ENCODE measurements at regions not wholly inside any gene's neighbourhood (a gene's known extent, or its start where the extent isn't known, plus 50 kb on each side); places are given as distances from the start of the nearest gene placed in this dataset.

DNA sequence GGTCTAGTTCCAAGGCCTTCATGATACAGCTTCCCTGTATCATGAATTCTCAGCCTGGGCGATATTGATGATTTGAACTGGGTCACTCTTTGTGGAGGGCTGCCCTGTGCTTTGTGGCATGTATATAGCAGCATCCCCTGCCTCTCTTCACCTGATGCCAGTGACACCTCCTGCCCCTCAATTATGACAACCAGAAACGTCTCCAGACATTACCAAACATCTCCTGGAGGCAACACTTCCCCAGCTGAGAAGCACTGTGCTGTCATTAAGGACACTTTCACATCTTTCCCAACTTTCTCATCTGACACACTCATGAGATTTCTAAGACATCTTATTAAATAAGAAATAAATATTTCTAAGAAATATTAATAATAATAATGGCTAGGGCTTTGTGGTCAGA, 315.3 kb downstream of the BCL11B start:
- Mint-ChIP-seq H3K4me3 (no peak overlapping the region), H3K27me3 (no peaks in the 10 kb centered on the region), H3K36me3 (no peaks in the 10 kb centered on the region), H3K27ac (no peak overlapping the region), H3K4me1 (peaks cover 4 to 30% (median 15%) of the 10 kb centered on the region in 3 donors), H3K9me3 (no peaks in the 10 kb centered on the region)
- Histone ChIP-seq H3K36me3 (ENCODE audit: control insufficient read depth in 2 of 2, extremely low read depth in 1 of 2, insufficient read depth in 1 of 2, low read length in 1 of 2) (no peaks in the 10 kb centered on the region), H3K9me3 (no peaks in the 10 kb centered on the region), H3K27me3 (replicated peaks in 1 of 2; ENCODE audit: control insufficient read depth in 2 of 2, extremely low read depth in 1 of 2, insufficient read depth in 2 of 2, low read length in 1 of 2) (no peaks in the 10 kb centered on the region), H3K27ac (ENCODE audit: low read length) (no peak overlapping the region), H3K4me3 (ENCODE audit: control insufficient read depth in 1 of 2, extremely low read depth in 1 of 2, low read length in 1 of 2) (no peak overlapping the region), H3K4me1 (ENCODE audit: control insufficient read depth in 1 of 2, extremely low read depth in 1 of 2, insufficient read depth in 2 of 2, low read length in 2 of 2) (peaks cover 0 to 12% of the 10 kb centered on the region in 2 experiments)
- ChIA-PET CTCF (no interaction called here), POLR2A (no interaction called here)
- WGBS (ENCODE audit: insufficient coverage) = no CpG with 5 or more reads among the region's 2 CpGs
- DNase-seq (no peak), ATAC-seq (replicated peaks in 1 of 4) (no peak)

DNA sequence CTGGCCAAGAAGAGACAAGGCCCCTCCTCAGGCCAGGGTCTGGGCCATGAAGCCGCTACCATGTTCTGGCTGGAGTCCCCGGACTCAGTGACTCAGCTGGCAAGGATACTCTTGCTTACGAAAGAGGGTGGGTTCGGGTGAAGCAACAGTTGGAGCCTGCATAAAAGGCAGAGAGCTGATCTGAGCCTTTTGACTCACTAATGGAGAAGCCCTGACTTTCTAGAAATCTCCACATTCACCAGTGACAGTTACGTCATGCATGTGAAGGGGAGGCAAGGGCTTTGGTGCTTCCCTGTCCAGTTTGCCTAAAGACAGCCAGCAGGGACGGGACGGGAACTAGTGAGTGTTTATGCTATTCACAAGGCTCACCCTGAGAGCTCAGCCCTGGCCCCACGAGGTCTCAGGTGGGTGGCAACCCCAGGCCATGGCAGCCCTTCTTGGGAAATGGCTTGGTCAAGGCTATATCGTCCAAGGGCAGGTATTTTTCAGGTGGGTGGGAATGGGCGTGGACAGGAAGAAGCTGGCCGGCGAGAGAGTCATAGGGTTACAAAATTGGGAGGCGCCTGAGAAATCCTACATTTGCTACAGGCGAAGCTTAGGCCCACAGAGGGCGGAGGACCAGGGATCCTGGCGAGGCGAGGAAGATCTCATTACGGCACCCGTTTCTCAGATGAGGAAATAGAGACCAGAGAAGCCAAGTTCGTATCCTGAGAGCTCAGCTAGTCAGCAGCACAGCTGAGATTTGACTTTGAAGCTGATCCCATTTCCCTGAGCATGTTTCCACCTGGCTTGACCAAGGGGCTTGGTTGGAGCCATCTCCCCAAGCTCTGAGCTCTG, 314.6 kb downstream of the BCL11B start:
- H3K4me3 Mint-ChIP-seq = no peak overlapping the region
- WGBS (ENCODE audit: insufficient coverage) = 71% methylated on average over 13 of the region's 20 CpGs
- CTCF ChIA-PET = no interaction called here
- no peaks in the 10 kb centered on the region for H3K36me3 Mint-ChIP-seq
- no peaks in the 10 kb centered on the region for H3K9me3 ChIP-seq
- H3K27ac Mint-ChIP-seq = no peak overlapping the region
- peak in 1 of 35 experiments; percentile 6 for DNase-seq
- no peaks in the 10 kb centered on the region for H3K9me3 Mint-ChIP-seq
- no peaks in the 10 kb centered on the region for H3K27me3 ChIP-seq (replicated peaks in 1 of 2; ENCODE audit: control insufficient read depth in 2 of 2, extremely low read depth in 1 of 2, insufficient read depth in 2 of 2, low read length in 1 of 2)
- H3K27ac ChIP-seq (ENCODE audit: low read length) = no peak overlapping the region
- no peak overlapping the region for H3K4me3 ChIP-seq (ENCODE audit: control insufficient read depth in 1 of 2, extremely low read depth in 1 of 2, low read length in 1 of 2)
- peaks cover 0 to 12% of the 10 kb centered on the region in 2 experiments for H3K4me1 ChIP-seq (ENCODE audit: control insufficient read depth in 1 of 2, extremely low read depth in 1 of 2, insufficient read depth in 2 of 2, low read length in 2 of 2)
- ATAC-seq (replicated peaks in 1 of 4) = no peak
- peaks cover 5 to 38% (median 18%) of the 10 kb centered on the region in 3 donors for H3K4me1 Mint-ChIP-seq
- no peaks in the 10 kb centered on the region for H3K36me3 ChIP-seq (ENCODE audit: control insufficient read depth in 2 of 2, extremely low read depth in 1 of 2, insufficient read depth in 1 of 2, low read length in 1 of 2)
- H3K27me3 Mint-ChIP-seq = no peaks in the 10 kb centered on the region
- POLR2A ChIA-PET = interaction anchor here in 1 of 2 donors (0.6 kb wide), 1 partner anchor 92 kb away, joined by 7 read pairs; no protein-coding TSS in a partner anchor

DNA sequence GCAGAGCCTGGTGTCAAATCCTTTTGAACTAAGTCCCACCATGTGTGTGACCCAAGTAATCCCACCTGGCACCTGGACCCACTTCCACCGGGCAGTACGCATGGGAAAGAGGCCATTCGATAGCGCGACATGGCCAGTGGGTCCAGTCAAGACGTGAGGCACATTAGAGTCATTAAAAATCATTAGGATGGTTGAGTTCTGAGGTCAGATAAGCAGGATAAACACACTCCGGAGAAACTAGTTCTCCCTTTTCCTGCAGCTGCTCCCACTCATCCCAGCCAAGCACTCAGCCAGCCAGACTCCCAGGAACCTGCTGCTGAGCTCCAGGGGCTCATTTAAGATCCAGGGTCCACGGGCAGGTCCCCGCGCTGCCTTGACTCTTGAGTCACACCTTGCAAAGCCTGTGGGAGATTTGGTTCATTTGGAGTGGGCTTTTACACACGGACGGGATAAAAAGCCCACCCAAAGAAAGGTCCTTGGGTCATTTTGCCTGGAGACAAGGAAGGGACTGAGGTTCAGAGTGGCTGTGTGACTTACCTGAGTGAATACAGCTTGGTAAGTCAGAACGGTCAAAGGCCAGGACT, 313.9 kb downstream of the BCL11B start:
- no peaks in the 10 kb centered on the region for H3K9me3 ChIP-seq
- no peak overlapping the region for H3K27ac ChIP-seq (ENCODE audit: low read length)
- ChIA-PET CTCF (no interaction called here), POLR2A (interaction anchor here in 1 of 2 donors (0.6 kb wide), 1 partner anchor 91 kb away, joined by 7 read pairs; no protein-coding TSS in a partner anchor)
- Mint-ChIP-seq H3K27me3 (no peaks in the 10 kb centered on the region), H3K27ac (no peak overlapping the region), H3K9me3 (no peaks in the 10 kb centered on the region), H3K4me3 (no peak overlapping the region), H3K4me1 (peaks cover 12 to 45% (median 25%) of the 10 kb centered on the region in 3 donors), H3K36me3 (no peaks in the 10 kb centered on the region)
- H3K4me3 ChIP-seq (ENCODE audit: control insufficient read depth in 1 of 2, extremely low read depth in 1 of 2, low read length in 1 of 2) = no peak overlapping the region
- DNase-seq (no peak), ATAC-seq (replicated peaks in 1 of 4) (no peak)
- 62% methylated on average over 7 of the region's 13 CpGs for WGBS (ENCODE audit: insufficient coverage)
- no peaks in the 10 kb centered on the region for H3K36me3 ChIP-seq (ENCODE audit: control insufficient read depth in 2 of 2, extremely low read depth in 1 of 2, insufficient read depth in 1 of 2, low read length in 1 of 2)
- no peaks in the 10 kb centered on the region for H3K27me3 ChIP-seq (replicated peaks in 1 of 2; ENCODE audit: control insufficient read depth in 2 of 2, extremely low read depth in 1 of 2, insufficient read depth in 2 of 2, low read length in 1 of 2)
- H3K4me1 ChIP-seq (ENCODE audit: control insufficient read depth in 1 of 2, extremely low read depth in 1 of 2, insufficient read depth in 2 of 2, low read length in 2 of 2) = peaks cover 0 to 12% of the 10 kb centered on the region in 2 experiments

- H3K4me1 Mint-ChIP-seq = peaks cover 17 to 50% (median 29%) of the 10 kb centered on the region in 3 donors
- POLR2A ChIA-PET = no interaction called here
- no peak overlapping the region for H3K4me3 ChIP-seq (ENCODE audit: control insufficient read depth in 1 of 2, extremely low read depth in 1 of 2, low read length in 1 of 2)
- H3K27me3 Mint-ChIP-seq = no peaks in the 10 kb centered on the region
- DNase-seq (no peak), ATAC-seq (replicated peaks in 1 of 4) (no peak)
- H3K4me3 Mint-ChIP-seq = no peak overlapping the region
- WGBS (ENCODE audit: insufficient coverage) = 88% methylated on average over 4 of the region's 8 CpGs
- no peaks in the 10 kb centered on the region for H3K9me3 ChIP-seq
- H3K9me3 Mint-ChIP-seq = no peaks in the 10 kb centered on the region
- H3K36me3 ChIP-seq (ENCODE audit: control insufficient read depth in 2 of 2, extremely low read depth in 1 of 2, insufficient read depth in 1 of 2, low read length in 1 of 2) = no peaks in the 10 kb centered on the region
- H3K27ac ChIP-seq (ENCODE audit: low read length) = no peak overlapping the region
- H3K27ac Mint-ChIP-seq = no peak overlapping the region
- no peaks in the 10 kb centered on the region for H3K36me3 Mint-ChIP-seq
- H3K4me1 ChIP-seq (ENCODE audit: control insufficient read depth in 1 of 2, extremely low read depth in 1 of 2, insufficient read depth in 2 of 2, low read length in 2 of 2) = peaks cover 3 to 16% of the 10 kb centered on the region in 2 experiments
- no peaks in the 10 kb centered on the region for H3K27me3 ChIP-seq (replicated peaks in 1 of 2; ENCODE audit: control insufficient read depth in 2 of 2, extremely low read depth in 1 of 2, insufficient read depth in 2 of 2, low read length in 1 of 2)
- CTCF ChIA-PET = no interaction called here
Observed at GRCh38 chr14:98958632-98959031, 313.4 kb downstream of the BCL11B start.

DNA sequence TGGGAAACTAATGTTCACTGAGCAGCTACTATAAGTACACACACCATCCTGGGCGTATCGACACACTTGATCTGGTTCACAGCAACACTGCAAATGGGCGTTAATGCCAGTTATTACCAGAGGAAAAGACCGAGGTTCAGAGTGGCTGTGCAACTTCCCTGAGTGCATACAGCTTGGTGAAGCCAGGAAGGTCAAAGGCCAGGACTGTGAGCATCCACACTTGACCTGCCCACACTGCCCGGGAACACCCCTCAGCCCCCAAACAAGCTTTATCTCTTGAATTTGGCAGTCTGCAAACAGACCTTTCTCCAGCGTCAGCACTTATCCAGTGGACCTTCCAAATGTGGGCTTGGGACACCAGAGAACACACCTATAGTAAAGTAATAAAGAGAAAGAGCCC, 312.6 kb downstream of the BCL11B start:
- Histone ChIP-seq H3K36me3 (ENCODE audit: control insufficient read depth in 2 of 2, extremely low read depth in 1 of 2, insufficient read depth in 1 of 2, low read length in 1 of 2) (no peaks in the 10 kb centered on the region), H3K27me3 (replicated peaks in 1 of 2; ENCODE audit: control insufficient read depth in 2 of 2, extremely low read depth in 1 of 2, insufficient read depth in 2 of 2, low read length in 1 of 2) (no peaks in the 10 kb centered on the region), H3K4me3 (ENCODE audit: control insufficient read depth in 1 of 2, extremely low read depth in 1 of 2, low read length in 1 of 2) (no peak overlapping the region), H3K9me3 (no peaks in the 10 kb centered on the region), H3K27ac (ENCODE audit: low read length) (no peak overlapping the region), H3K4me1 (ENCODE audit: control insufficient read depth in 1 of 2, extremely low read depth in 1 of 2, insufficient read depth in 2 of 2, low read length in 2 of 2) (peaks cover 7 to 24% of the 10 kb centered on the region in 2 experiments)
- WGBS (ENCODE audit: insufficient coverage) = 92% methylated on average over 5 of the region's 6 CpGs
- ATAC-seq (replicated peaks in 1 of 4) (no peak), DNase-seq (no peak)
- ChIA-PET POLR2A (no interaction called here), CTCF (interaction anchor here in 1 of 2 donors (1.2 kb wide), 1 partner anchor 434 kb away, joined by 5 read pairs; no protein-coding TSS in a partner anchor)
- no peaks in the 10 kb centered on the region for H3K27me3 Mint-ChIP-seq
- peaks cover 25 to 58% (median 37%) of the 10 kb centered on the region in 3 donors for H3K4me1 Mint-ChIP-seq
- no peaks in the 10 kb centered on the region for H3K36me3 Mint-ChIP-seq
- H3K27ac Mint-ChIP-seq = no peak overlapping the region
- H3K9me3 Mint-ChIP-seq = no peaks in the 10 kb centered on the region
- H3K4me3 Mint-ChIP-seq = no peak overlapping the region

- Histone ChIP-seq H3K36me3 (ENCODE audit: control insufficient read depth in 2 of 2, extremely low read depth in 1 of 2, insufficient read depth in 1 of 2, low read length in 1 of 2) (no peaks in the 10 kb centered on the region), H3K27ac (ENCODE audit: low read length) (no peak overlapping the region), H3K9me3 (no peaks in the 10 kb centered on the region), H3K4me3 (ENCODE audit: control insufficient read depth in 1 of 2, extremely low read depth in 1 of 2, low read length in 1 of 2) (no peak overlapping the region), H3K27me3 (replicated peaks in 1 of 2; ENCODE audit: control insufficient read depth in 2 of 2, extremely low read depth in 1 of 2, insufficient read depth in 2 of 2, low read length in 1 of 2) (no peaks in the 10 kb centered on the region), H3K4me1 (ENCODE audit: control insufficient read depth in 1 of 2, extremely low read depth in 1 of 2, insufficient read depth in 2 of 2, low read length in 2 of 2) (peaks cover 12 to 31% of the 10 kb centered on the region in 2 experiments)
- CTCF ChIA-PET = interaction anchor here in 1 of 2 donors (1.2 kb wide), 1 partner anchor 433 kb away, joined by 5 read pairs; no protein-coding TSS in a partner anchor
- 86% methylated on average over 12 of the region's 12 CpGs for WGBS (ENCODE audit: insufficient coverage)
- POLR2A ChIA-PET = no interaction called here
- no peak overlapping the region for H3K4me3 Mint-ChIP-seq
- ATAC-seq (replicated peaks in 1 of 4) (no peak), DNase-seq (no peak)
- no peaks in the 10 kb centered on the region for H3K9me3 Mint-ChIP-seq
- H3K27ac Mint-ChIP-seq = no peak overlapping the region
- H3K27me3 Mint-ChIP-seq = no peaks in the 10 kb centered on the region
- H3K36me3 Mint-ChIP-seq = no peaks in the 10 kb centered on the region
- H3K4me1 Mint-ChIP-seq = peaks cover 32 to 65% (median 43%) of the 10 kb centered on the region in 3 donors
Observed at GRCh38 chr14:98959958-98960616, 311.9 kb downstream of the BCL11B start.
